ENCODE measurements at regions not wholly inside any gene's neighbourhood (a gene's known extent, or its start where the extent isn't known, plus 50 kb on each side); places are given as distances from the start of the nearest gene placed in this dataset.

GRCh38 chr1:227374846-227375245 lies 56.6 kb upstream of the CDC42BPA start:
- DNase-seq: no peak

DNA sequence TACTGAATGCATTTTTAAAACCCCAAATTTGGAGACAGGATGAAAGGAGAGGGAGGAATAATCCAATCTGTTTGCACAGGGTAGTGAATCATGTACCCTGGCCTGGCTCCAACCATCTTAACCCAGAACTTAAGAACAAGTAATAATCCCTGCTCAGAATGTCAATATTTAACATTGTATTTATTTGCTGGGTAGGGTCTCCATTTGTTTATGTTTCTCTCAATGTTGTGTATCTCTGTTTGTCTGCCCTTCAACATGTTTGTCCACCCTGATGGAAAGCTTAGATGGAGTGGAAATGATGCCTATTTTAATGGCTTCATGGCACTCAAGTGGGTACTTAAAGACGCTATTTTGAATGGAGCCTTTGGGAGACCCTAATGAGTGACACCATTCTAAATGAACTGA lies 54.4 kb upstream of the CDC42BPA start:
- DNase-seq: no peak

- no peak for DNase-seq
Observed at GRCh38 chr1:227370533-227371254, 52.4 kb upstream of the CDC42BPA start.

DNA sequence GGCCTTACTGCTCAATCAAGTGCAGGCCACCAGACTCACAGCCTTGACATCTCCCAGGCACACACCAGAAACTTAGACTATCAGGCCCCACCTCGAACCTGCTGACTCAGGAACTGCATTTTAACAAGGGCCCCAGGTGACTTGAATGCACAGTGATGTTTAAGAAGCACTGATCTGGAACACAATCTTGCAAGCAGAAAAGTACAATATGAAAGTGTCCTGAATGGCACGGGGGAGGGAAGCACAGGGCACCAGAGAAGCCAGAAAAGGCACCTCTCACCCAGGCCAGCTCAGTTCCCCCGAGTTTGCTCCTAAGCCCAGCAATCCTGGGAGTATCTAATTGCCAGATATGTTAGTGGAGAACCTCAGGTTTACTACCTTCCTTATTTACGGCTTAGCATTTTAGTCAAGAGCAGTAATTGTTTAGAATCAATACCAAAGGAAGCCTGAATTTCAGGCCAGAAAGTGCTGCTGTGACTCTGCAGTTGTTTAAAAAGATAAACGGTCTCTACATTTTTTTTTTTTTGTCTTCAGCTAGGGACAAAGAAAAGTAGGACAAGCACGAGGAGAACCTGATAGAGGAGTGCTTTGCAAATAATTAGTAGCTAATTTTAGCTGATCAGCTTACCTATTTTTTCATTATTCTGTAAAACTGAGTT lies 50.9 kb upstream of the CDC42BPA start:
- no peak for DNase-seq
